GM19351 (cell line): ENCODE measurements at regions not wholly inside any gene's neighbourhood (a gene's known extent, or its start where the extent isn't known, plus 50 kb on each side); places are given as distances from the start of the nearest gene placed in this dataset.
"Not testable (repeated sequence)": the region's sequence is repeated elsewhere in the genome, so short reads cannot be mapped to it uniquely, and the experiment has no call there.

Experiments used
- ATAC-seq: cut with Tn5 transposase; IDR thresholded peaks from one replicate; pipeline ENCODE4 v1.9.1; 2021; ENCODE audit warnings: mild to moderate bottlenecking, moderate library complexity; ENCODE audit not compliant: unreplicated experiment

DNA sequence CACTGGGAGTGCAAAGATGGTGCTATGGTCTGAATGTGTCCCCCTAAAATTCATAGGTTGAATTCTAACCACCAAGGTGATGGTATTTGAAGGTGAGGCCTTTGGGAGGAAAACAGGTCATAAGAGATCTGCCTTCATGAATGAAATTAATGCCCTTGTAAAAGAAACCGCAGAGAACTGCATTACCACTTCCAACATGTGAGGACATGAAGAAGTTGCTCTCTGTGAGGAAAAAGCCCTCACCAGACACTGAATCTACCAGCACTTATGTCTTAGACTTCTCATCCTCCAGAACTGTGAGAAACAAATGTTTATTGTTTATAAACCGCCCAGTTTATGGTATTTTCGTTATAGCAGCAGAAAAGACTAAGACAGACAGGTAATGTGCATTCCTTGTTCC, 224.7 kb upstream of the C1orf87 start:
- no peak for ATAC-seq

DNA sequence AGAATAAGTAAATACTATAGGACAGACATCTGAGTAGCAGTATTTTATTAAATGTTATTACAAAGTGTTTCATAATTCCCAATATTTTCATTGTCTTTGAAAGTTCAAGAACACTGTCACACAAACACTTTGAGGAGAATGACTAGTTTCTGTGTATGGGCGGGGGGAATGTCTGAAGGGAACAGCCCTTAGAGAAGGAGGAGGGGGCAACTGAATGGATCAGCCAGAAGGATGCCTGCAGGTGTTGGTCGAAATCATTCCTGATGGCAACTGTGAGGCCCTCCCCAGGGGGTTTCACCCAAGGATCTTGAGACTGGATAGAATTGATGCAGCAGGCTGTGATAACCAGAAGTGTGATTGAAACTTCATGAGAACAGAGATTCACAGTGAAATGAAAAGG, 223.2 kb upstream of the C1orf87 start:
- ATAC-seq: no peak

- ATAC-seq: no peak
Observed at GRCh38 chr1:60292140-60292539, 218.6 kb upstream of the C1orf87 start.

- no peak for ATAC-seq
Observed at GRCh38 chr1:60290393-60290792, 216.8 kb upstream of the C1orf87 start.

DNA sequence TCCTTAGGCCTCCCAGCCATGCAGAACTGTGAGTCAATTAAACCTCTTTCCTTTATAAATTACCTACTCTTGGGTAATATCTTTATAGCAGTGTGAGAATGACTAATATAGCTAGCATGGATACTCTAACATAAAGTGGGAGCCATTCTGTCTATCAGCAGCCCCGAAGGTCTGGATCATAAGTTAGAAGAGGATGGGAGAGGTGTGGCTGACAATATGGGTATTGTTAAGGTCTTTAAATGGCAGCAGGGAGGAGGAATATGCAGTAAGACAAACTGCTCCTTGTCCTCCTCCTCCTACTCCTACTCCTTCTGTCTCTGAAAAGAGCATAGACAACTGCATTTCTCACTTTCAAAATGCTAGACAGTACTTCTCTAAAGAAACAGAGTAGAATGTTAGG, 214.0 kb upstream of the C1orf87 start:
- no peak for ATAC-seq

DNA sequence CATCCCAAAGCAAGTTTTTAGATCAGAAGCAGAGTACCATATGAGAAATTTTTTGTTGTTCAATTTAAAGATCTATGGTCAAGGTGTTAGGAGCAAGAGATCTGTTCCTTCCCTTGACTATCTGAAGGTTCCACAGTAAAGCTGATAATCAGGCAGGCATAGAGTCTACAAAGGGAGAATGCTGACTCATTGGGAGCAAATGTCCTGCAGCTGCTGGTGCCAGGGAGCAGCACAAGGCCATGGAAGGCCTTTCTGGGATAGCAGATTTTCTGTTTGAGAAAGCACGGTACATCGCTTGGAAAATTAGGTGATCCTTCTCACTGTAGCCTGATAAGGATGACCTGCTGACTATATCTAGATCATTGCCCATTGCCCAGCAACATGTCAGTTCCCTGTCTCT, 210.1 kb upstream of the C1orf87 start:
- ATAC-seq: no peak

GRCh38 chr1:60281360-60281932, 207.9 kb upstream of the C1orf87 start:
- peak; percentile 96 for ATAC-seq

DNA sequence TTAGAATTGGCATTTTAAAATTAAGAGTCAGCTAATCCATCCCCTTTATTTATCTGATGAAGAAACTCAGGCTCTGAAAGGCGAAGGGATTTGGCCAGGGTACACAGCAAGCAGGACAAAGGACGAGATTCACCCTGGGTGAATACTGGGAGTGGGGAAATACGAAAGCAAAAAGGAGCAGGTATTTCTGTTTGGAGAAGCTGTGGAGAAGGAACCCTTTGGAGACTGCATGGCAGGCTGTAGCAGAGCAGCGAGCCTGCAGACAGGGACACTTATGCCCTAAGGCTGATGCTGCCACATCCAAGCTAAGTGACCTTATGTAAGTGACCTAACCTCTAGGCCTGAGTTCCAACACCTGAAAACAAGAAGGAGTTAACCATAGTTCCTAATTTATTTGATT, 207.2 kb upstream of the C1orf87 start:
- peak; percentile 12 for ATAC-seq

- no peak for ATAC-seq
Observed at GRCh38 chr1:60280256-60280655, 206.7 kb upstream of the C1orf87 start.

- no peak for ATAC-seq
Observed at GRCh38 chr1:60279798-60280197, 206.2 kb upstream of the C1orf87 start.

DNA sequence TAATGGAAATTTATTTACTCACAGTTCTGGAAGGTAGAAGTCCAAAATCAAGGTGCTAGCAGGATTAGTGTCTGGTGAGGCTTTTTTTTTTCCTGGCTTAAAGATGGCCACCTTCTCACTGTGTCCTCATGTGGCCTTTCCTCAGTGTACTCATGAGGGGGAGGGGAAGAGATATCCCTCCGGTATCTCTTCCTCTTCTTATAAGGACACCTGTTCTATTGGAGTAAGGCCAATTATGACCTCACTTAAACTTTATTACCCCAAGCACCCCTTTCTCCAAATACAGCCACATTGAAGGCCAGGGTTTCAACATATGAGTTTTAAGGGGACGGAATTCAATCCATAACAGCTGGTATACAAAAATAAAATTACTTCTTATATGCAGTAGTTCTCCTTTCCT, 203.7 kb upstream of the C1orf87 start:
- ATAC-seq: no peak

DNA sequence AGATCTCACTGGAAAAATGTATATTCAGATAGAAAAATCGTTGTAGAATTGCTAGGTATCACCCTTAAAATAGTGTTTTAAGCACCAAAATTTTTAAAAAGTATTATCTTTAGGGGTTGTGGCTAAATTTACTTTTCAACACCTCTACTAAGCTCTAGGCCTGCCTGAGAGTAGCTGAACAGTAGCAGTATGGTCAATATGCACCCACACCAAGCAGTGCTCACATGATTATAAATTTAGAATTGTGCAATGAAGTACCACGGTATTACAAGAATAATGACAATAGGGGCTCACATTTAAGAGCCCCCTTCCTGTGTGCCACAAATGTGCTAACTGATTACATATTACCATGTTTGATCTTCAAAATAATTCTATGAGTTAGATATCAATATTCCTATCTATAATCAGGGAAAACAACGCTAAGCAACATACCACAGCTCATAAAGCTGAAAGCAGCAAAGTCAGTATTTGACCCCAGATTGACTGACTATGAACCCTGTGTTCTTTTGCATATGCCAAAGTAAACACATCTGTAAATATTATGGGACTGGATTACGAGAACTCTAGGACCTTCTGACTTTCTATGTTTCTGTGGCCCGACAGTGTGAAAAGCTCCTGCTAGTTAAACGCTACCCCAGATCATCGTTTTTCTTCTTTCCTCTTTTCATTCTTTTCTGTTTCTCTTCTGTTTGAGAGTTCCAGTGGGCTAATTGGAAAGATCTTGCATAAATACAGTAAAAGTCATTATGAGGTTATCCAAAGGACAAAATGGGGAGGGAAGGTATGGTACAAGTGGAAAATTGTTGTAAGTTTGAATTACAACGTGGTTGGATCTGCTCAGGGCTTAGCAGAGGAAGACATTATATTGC, 201.1 kb upstream of the C1orf87 start:
- ATAC-seq: no peak

DNA sequence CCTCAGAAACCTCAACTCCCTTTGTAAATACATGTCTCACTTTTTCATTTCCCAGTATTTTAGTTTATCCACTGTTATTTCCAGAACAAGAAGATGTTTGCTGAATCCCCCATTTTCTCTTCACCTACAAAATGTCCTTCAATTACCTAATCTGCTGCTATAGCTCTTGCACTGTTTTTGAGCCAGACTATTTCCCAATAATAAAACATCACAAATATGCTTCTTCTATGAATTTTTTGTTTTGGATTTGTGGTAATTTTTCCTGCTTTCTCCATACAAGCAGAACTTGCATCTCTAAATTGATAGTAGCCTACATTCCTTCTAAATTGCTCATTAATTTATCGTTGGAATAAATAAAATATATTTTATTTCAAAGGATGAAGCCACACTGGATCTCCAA, 199.6 kb upstream of the C1orf87 start:
- no peak for ATAC-seq

- no peak for ATAC-seq
Observed at GRCh38 chr1:60271041-60271440, 197.5 kb upstream of the C1orf87 start.

GRCh38 chr1:60268451-60268850, 194.9 kb upstream of the C1orf87 start:
- no peak for ATAC-seq

- ATAC-seq: no peak
Observed at GRCh38 chr1:60265560-60266535, 192.3 kb upstream of the C1orf87 start.

DNA sequence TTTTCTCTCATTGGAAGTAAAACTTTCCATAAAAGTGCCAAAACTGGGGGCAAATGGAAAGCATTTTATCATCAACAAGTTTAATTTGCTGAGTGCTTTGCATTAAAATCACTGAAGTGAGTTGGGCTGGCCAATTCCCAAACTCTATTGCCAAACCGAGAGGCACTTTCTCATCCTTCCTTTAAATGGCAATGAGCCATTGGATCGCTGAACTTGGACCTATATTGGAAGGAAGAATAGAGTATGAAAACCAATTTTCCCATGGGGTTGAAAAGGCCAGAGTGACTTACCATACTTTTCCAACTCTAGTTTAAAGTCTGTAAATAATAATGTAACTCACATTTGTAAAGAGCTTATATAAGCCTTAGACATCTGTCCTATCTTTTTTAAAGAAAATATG, 189.1 kb upstream of the C1orf87 start:
- ATAC-seq: no peak

- no peak for ATAC-seq
Observed at GRCh38 chr1:60257531-60257930, 184.0 kb upstream of the C1orf87 start.

- no peak for ATAC-seq
Observed at GRCh38 chr1:60255565-60255964, 182.0 kb upstream of the C1orf87 start.

DNA sequence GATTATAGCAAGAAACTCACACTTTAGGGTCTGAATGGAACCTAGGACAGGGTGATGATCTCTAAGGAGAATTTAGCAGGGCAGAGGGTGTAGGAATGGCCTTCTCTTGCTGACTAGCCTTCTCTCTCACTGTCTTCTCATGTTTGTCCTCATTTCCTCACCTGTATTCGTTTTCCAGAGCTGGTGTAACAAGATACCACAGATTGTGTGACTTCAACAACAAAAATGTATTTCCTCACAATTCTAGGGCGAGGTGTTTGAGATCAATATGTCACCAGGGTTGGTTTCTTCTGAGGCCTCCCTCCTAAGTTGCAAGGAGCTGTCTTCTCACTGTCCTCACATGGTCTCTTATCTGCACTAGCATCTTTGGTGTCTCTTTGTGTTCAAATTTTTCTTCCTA, 177.9 kb upstream of the C1orf87 start:
- no peak for ATAC-seq

GRCh38 chr1:60247467-60247866, 173.9 kb upstream of the C1orf87 start:
- ATAC-seq: not testable (repeated sequence)
